HG02943 (cell line): ENCODE measurements at regions not wholly inside any gene's neighbourhood (a gene's known extent, or its start where the extent isn't known, plus 50 kb on each side); places are given as distances from the start of the nearest gene placed in this dataset.

Experiments used
- ATAC-seq: cut with Tn5 transposase; IDR thresholded peaks from one replicate; pipeline ENCODE4 v1.9.1; 2021; ENCODE audit warnings: mild to moderate bottlenecking, low read depth, moderate library complexity; ENCODE audit not compliant: unreplicated experiment

DNA sequence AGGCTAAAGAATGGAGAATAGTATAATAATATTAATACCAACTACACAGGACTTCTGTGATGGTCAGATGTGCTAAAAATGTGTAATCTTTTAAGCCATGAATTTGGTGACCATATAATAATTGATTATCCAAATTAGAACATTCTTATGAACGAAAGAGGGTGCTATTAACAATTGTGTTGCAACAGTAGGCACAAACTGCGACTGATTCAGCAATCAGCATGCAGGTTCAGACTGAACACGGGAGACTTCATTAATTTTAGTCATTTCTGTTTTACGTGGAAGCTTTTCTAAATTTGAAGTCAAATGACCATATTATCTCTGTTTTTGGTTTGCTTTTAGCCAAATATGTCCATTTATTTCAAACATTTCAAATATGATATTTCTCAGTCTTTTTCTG, 54.6 kb upstream of the CHST9 start:
- no peak for ATAC-seq

- ATAC-seq: no peak
Observed at GRCh38 chr18:27235218-27235870, 50.2 kb upstream of the CHST9 start.
